ENCODE measurements at regions not wholly inside any gene's neighbourhood (a gene's known extent, or its start where the extent isn't known, plus 50 kb on each side); places are given as distances from the start of the nearest gene placed in this dataset.
"Not testable (repeated sequence)": the region's sequence is repeated elsewhere in the genome, so short reads cannot be mapped to it uniquely, and the experiment has no call there.

DNA sequence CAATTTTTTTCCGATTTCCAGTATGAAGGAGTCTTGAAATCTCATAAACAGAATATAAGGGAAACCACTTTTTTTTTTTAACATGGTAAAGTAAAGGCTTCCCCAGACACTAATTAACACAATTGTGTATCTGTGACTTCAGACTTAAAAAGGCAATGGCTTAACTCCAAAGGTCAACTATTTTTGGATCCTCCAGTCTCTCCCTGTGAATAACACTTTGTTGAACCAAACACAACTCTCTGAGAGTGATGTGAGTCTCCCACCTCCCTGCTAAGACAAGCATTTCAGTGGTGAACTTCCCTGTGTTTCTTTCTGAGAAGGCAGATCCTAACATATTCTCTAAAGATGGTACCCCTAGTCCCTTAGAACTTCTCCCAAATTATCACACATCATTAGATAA is 219.6 kb upstream of the RBBP8 start:
- no peaks in the 10 kb centered on the region for H3K36me3 Mint-ChIP-seq (ENCODE audit: low read depth)
- H3K9me3 Mint-ChIP-seq, result no peaks in the 10 kb centered on the region
- peaks cover 2% of the 10 kb centered on the region for H3K27me3 Mint-ChIP-seq (ENCODE audit: low read depth)
- intact Hi-C loops (cut with micrococcal nuclease), result no loop called here
- no peaks in the 10 kb centered on the region for H3K4me1 Mint-ChIP-seq (ENCODE audit: low read depth)
- no peak overlapping the region for H3K27ac Mint-ChIP-seq
- H3K4me3 Mint-ChIP-seq (ENCODE audit: low read depth), result no peak overlapping the region
- DNase-seq (ENCODE audit: low spot score), result no peak

DNA sequence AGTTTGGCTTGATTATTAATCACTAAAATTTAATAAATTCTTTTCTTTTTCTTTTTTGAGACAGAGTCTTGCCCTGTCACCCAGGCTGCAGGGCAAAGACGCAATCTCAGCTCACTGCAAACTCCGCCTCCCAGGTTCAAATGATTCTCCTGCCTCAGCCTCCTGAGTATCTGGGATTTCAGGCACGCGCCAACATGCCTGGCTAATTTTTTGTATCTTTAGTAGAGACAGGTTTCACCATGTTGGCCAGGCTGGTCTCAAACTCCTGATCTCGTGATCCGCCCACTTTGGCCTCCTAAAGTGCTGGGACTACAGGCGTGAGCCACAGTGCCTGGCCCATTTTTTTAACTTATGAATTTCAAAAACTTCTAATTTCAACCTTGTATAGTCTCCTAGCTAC is 215.6 kb upstream of the RBBP8 start:
- H3K27me3 Mint-ChIP-seq (ENCODE audit: low read depth); DNase-seq (ENCODE audit: low spot score); H3K4me3 Mint-ChIP-seq (ENCODE audit: low read depth); H3K36me3 Mint-ChIP-seq (ENCODE audit: low read depth); H3K27ac Mint-ChIP-seq; H3K4me1 Mint-ChIP-seq (ENCODE audit: low read depth); H3K9me3 Mint-ChIP-seq; intact Hi-C loops (cut with micrococcal nuclease): not testable (repeated sequence)

DNA sequence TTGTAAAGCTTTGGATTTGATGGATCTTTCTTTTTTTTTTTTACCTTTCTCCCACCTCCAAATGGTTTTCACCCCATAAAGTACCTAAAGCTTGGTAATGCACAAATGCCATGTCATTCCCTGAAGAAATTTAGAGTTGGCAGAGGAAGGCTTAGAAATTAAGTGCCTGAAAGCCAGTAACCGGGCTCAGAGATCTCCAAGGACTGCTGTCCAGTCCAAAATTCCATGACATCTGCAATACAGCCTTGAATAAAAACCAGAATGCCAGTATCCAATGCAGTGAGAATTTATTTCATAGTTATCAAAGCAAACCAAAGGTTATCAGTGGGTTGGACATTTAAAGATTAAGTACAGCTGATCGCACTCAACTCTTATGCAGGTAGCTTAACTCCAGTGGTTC is 209.9 kb upstream of the RBBP8 start:
- DNase-seq (ENCODE audit: low spot score), result no peak
- H3K36me3 Mint-ChIP-seq (ENCODE audit: low read depth), result no peaks in the 10 kb centered on the region
- no peak overlapping the region for H3K27ac Mint-ChIP-seq
- no peaks in the 10 kb centered on the region for H3K9me3 Mint-ChIP-seq
- no peaks in the 10 kb centered on the region for H3K27me3 Mint-ChIP-seq (ENCODE audit: low read depth)
- intact Hi-C loops (cut with micrococcal nuclease), result no loop called here
- no peaks in the 10 kb centered on the region for H3K4me1 Mint-ChIP-seq (ENCODE audit: low read depth)
- H3K4me3 Mint-ChIP-seq (ENCODE audit: low read depth), result no peak overlapping the region

DNA sequence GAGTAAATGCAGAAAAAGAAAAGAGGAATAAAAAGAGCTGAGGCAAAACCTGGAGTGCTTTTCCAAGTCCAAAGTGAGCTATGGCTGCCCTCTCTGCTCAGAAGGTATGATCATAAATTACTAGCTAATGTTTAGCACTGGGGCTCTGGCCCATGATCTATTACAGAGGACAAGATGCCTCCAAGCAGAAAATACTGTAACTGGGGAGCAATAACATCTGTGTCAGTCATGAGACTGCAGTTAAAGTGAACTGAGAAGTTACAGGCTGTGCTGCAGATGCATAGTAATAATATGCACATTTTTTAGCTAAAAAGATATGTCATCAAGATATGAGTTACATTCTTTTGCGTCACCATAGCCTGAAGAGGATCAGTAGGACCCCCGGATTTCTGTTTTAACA is 209.4 kb upstream of the RBBP8 start:
- no peak overlapping the region for H3K4me3 Mint-ChIP-seq (ENCODE audit: low read depth)
- no peaks in the 10 kb centered on the region for H3K4me1 Mint-ChIP-seq (ENCODE audit: low read depth)
- H3K9me3 Mint-ChIP-seq, result no peaks in the 10 kb centered on the region
- H3K27ac Mint-ChIP-seq, result no peak overlapping the region
- intact Hi-C loops (cut with micrococcal nuclease), result no loop called here
- H3K27me3 Mint-ChIP-seq (ENCODE audit: low read depth), result no peaks in the 10 kb centered on the region
- no peaks in the 10 kb centered on the region for H3K36me3 Mint-ChIP-seq (ENCODE audit: low read depth)
- DNase-seq (ENCODE audit: low spot score), result no peak

DNA sequence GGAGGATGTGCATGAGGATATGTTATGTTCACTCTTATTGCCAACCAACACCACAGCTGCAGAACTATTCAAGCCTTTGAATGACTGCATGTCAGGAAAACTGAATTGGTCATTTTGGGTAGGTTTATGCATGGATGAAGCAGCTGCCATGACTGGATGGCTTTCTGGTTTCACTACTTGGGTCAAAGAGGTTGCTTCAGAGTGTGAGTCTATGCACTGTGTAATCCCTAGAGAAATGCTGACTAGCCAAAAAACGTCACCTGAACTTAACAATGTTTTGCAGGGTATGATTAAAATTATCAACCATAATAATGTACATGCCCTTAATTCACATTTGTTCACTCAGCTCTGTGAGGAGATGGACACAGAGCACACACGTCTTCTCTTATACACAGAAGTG is 206.7 kb upstream of the RBBP8 start:
- H3K4me1 Mint-ChIP-seq (ENCODE audit: low read depth), result no peaks in the 10 kb centered on the region
- no peaks in the 10 kb centered on the region for H3K9me3 Mint-ChIP-seq
- no peaks in the 10 kb centered on the region for H3K27me3 Mint-ChIP-seq (ENCODE audit: low read depth)
- no peak for DNase-seq (ENCODE audit: low spot score)
- H3K27ac Mint-ChIP-seq, result no peak overlapping the region
- no peak overlapping the region for H3K4me3 Mint-ChIP-seq (ENCODE audit: low read depth)
- no peaks in the 10 kb centered on the region for H3K36me3 Mint-ChIP-seq (ENCODE audit: low read depth)
- intact Hi-C loops (cut with micrococcal nuclease), result no loop called here

DNA sequence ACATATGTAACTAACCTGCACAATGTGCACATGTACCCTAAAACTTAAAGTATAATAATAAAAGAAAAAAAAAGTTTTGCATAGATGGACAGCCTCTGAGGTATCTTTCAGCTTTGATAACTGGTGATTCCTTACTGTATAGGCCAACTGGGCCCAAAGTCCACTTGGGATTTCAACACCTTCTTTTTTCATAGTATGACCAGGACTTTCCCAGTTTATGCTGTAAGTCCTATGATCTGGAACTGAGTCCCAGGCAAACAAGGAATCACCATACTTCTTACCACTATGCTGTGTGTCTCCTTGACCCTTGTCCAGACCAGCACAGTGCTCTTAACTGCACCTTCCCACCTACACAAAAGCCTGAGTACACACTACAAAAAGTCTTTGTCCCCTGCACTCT is 205.1 kb upstream of the RBBP8 start:
- no peaks in the 10 kb centered on the region for H3K4me1 Mint-ChIP-seq (ENCODE audit: low read depth)
- no peaks in the 10 kb centered on the region for H3K36me3 Mint-ChIP-seq (ENCODE audit: low read depth)
- H3K9me3 Mint-ChIP-seq, result no peaks in the 10 kb centered on the region
- no peak for DNase-seq (ENCODE audit: low spot score)
- no peak overlapping the region for H3K4me3 Mint-ChIP-seq (ENCODE audit: low read depth)
- H3K27me3 Mint-ChIP-seq (ENCODE audit: low read depth), result peaks cover 4% of the 10 kb centered on the region
- no peak overlapping the region for H3K27ac Mint-ChIP-seq
- intact Hi-C loops (cut with micrococcal nuclease), result no loop called here

DNA sequence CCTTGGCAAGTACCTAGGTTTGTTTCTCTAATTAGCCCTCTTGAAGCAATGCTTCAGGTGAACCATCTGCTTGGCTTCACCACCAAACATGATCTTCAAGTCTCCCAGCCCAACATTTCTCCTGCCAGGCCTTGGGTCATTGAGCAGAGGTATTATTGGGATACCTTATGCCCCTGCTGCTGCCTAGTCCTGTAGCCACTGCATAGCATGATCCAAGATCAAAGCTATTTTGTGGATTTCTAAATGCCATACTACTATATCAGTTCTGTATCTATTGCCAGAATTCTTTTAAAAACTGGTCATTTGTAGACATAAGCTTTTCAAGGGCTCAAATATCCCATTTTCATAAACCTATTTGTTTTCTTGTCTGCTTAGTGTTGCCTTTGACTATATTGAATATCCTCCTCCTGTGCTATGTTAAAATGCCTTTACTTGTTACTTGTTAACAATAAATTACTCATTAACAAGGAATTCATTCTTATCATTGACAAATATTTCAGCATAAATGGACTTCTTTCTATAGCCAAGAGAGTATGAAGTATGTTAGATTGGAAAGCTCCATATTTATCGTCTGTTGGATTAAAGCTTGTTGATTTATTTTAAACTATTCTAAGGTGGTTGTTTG is 204.5 kb upstream of the RBBP8 start:
- Mint-ChIP-seq H3K27me3 (ENCODE audit: low read depth) (peaks cover 10% of the 10 kb centered on the region), H3K9me3 (no peaks in the 10 kb centered on the region), H3K4me1 (ENCODE audit: low read depth) (no peaks in the 10 kb centered on the region), H3K27ac (no peak overlapping the region), H3K36me3 (ENCODE audit: low read depth) (no peaks in the 10 kb centered on the region), H3K4me3 (ENCODE audit: low read depth) (no peak overlapping the region)
- no peak for DNase-seq (ENCODE audit: low spot score)
- intact Hi-C loops (cut with micrococcal nuclease), result no loop called here

DNA sequence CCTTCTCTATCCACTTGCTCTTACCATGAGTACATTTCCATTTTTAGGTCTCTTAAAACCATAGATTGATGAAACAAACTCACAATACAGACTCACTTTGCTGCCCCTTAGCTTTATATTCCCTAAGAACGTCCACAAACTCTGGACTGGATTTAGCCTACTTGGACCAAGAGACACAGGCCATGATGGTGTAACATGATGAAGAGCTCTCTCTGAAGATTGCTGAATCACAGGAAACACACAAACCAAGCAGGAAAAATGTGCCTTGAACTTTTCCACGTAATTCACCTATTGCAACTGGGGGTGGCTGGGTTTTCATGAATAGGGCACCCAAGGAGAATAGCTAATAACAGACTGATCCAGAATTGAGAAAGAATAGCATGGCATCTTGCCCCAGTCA is 201.7 kb upstream of the RBBP8 start:
- Mint-ChIP-seq H3K4me3 (ENCODE audit: low read depth) (no peak overlapping the region), H3K4me1 (ENCODE audit: low read depth) (no peaks in the 10 kb centered on the region), H3K27ac (no peak overlapping the region)

DNA sequence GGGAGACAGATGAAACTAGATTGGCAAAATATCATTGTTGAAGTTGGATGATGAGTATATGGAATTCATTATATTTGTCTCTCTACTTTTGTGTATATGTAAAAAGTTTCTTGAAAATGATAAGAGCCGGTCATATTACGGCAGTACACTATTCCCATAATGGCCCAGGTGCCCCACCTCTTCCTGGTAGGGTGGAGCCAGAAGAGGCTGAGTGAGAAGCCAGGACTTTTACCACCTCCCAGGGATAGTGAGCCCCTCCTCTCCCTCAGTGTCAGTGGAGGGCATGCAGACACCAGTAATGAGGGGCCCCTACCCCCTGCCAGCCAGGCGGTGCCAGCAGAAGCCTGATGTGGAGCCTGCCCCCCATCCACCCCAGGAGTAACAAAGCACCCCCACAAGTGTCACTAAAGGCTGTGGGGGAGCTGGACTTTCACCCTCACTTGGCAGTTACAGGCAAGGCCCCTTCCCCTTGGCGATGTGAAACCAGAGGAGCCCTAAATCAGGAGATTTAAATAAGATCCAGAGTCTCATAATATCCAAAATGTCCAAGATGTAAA is 198.9 kb upstream of the RBBP8 start:
- no peak overlapping the region for H3K4me3 Mint-ChIP-seq (ENCODE audit: low read depth)
- H3K4me1 Mint-ChIP-seq (ENCODE audit: low read depth), result peaks cover 2% of the 10 kb centered on the region
- no peaks in the 10 kb centered on the region for H3K36me3 Mint-ChIP-seq (ENCODE audit: low read depth)
- intact Hi-C loops (cut with micrococcal nuclease), result no loop called here
- no peak for DNase-seq (ENCODE audit: low spot score)
- no peak overlapping the region for H3K27ac Mint-ChIP-seq
- no peaks in the 10 kb centered on the region for H3K9me3 Mint-ChIP-seq
- H3K27me3 Mint-ChIP-seq (ENCODE audit: low read depth), result peaks cover 10% of the 10 kb centered on the region

More for the DNA sequence above, 201.7 kb upstream of the RBBP8 start:
- DNase-seq (ENCODE audit: low spot score), result no peak
- no peaks in the 10 kb centered on the region for H3K9me3 Mint-ChIP-seq
- H3K36me3 Mint-ChIP-seq (ENCODE audit: low read depth), result no peaks in the 10 kb centered on the region
- H3K27me3 Mint-ChIP-seq (ENCODE audit: low read depth), result peaks cover 10% of the 10 kb centered on the region
- intact Hi-C loops (cut with micrococcal nuclease), result no loop called here

DNA sequence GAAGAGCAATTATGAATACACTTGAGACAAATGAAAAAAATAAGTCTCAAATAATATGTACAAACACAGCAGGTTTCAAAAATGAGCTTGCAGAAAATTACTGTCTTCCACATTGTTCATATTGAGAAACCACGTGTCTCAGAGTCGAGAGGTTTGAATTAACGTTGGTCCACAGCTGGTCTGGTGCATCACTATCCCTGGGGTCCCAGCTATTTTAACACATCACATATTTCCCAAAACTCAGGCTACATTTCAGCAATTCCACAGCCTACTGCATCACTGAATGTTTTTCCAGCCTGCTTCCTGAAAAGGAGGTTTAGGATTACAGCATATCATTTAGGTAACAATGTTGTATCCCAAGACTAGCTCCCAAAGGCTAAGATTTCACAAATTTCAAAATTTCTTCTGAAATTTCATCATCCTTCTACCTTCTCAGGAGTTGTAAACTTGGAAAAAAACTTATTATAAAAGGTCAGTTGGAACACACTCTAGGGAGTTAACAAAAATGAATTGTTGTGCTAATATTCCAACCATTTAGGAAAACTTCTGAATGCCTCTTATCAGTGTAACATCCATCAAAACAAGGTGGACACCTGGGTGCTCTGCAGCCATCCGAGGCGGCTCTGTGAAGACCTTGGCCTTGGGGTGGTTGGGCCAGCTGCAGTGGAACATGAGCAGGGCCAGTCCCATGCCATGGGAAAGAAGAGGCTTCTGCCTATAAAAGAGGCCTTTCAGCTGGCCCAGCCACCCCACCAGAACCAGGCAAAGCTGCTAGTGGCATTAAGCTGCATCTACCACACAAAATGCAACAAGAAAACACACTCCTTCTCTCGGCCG is 198.1 kb upstream of the RBBP8 start:
- Mint-ChIP-seq H3K9me3 (peaks cover 4% of the 10 kb centered on the region), H3K27ac (no peak overlapping the region), H3K4me1 (ENCODE audit: low read depth) (peaks cover 8% of the 10 kb centered on the region), H3K36me3 (ENCODE audit: low read depth) (no peaks in the 10 kb centered on the region), H3K27me3 (ENCODE audit: low read depth) (peaks cover 10% of the 10 kb centered on the region), H3K4me3 (ENCODE audit: low read depth) (no peak overlapping the region)
- intact Hi-C loops (cut with micrococcal nuclease), result no loop called here
- DNase-seq (ENCODE audit: low spot score), result no peak

DNA sequence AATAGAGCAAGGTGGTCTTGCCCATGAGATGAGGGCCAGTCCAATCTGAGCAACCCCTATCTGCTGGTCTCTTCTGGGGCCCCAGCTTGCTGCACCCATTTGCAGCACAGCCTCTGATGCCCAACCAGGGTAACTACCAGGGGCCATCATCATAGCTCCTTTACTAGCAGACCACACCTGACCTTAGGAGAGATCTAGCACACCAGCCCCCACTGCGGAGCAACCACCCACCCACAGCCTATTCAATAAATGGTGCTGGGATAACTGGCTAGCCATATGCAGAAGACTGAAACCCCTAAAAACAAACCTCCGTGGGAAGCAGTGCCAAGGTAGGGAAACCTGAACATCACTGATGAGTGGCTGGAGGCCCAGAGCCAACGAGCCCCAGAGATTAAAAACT is 196.1 kb upstream of the RBBP8 start:
- peaks cover 10% of the 10 kb centered on the region for H3K27me3 Mint-ChIP-seq (ENCODE audit: low read depth)
- peaks cover 16% of the 10 kb centered on the region for H3K4me1 Mint-ChIP-seq (ENCODE audit: low read depth)
- no peak for DNase-seq (ENCODE audit: low spot score)
- no peaks in the 10 kb centered on the region for H3K36me3 Mint-ChIP-seq (ENCODE audit: low read depth)
- H3K27ac Mint-ChIP-seq, result no peak overlapping the region
- intact Hi-C loops (cut with micrococcal nuclease), result no loop called here
- no peak overlapping the region for H3K4me3 Mint-ChIP-seq (ENCODE audit: low read depth)
- peaks cover 5% of the 10 kb centered on the region for H3K9me3 Mint-ChIP-seq

DNA sequence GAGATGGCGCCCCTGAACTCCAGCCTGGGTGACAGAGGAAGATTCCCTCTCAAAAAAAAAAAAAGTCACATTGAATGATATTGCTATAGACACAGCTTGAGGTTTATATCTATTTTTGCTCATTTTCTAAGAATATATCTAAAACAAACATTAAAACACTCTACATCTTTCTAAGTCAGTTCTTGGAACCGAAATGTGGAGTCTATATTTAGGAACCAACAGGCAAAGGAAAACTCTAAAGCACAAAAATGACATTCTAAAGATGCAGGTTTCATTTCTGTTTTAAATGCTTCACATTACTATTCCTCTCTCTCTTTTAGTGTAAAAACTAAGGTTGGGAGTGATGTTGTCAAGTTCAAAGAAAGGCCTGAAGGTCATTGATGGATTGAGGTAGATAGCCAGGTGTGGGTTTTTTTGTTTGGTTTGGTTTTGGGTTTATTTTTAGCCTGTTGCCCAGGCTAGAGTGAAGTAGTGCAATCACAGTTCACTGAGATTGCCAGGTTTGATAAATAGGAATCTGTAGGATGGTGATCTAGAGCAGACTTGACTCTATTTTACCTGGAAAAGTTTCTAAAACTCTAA is 194.0 kb upstream of the RBBP8 start:
- Mint-ChIP-seq H3K4me1 (ENCODE audit: low read depth) (peaks cover 16% of the 10 kb centered on the region), H3K27ac (no peak overlapping the region), H3K27me3 (ENCODE audit: low read depth) (no peaks in the 10 kb centered on the region), H3K4me3 (ENCODE audit: low read depth) (no peak overlapping the region), H3K9me3 (peaks cover 18% of the 10 kb centered on the region), H3K36me3 (ENCODE audit: low read depth) (no peaks in the 10 kb centered on the region)
- intact Hi-C loops (cut with micrococcal nuclease), result no loop called here
- DNase-seq (ENCODE audit: low spot score), result no peak

DNA sequence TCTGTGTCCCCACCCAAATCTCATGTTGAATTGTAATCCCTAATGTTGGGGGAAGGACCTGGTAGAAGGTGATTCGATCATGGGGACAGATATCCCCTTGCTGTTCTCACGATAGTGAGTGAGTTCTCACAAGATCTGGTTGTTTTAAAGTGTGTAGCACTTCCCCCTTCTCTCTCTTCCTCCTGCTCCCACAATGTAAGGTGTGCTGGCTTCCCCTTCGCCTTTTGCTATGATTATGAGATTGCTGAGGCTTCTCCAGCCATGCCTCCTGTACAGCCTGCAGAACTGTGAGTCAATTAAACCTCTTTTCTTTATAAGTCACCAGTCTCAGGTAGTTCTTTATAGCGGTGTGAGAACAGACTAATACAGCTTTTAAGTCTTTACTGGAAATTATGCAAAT is 193.3 kb upstream of the RBBP8 start:
- H3K27ac Mint-ChIP-seq, result peak overlapping the region; percentile 30
- H3K27me3 Mint-ChIP-seq (ENCODE audit: low read depth), result no peaks in the 10 kb centered on the region
- peaks cover 16% of the 10 kb centered on the region for H3K4me1 Mint-ChIP-seq (ENCODE audit: low read depth)
- intact Hi-C loops (cut with micrococcal nuclease), result no loop called here
- H3K4me3 Mint-ChIP-seq (ENCODE audit: low read depth), result no peak overlapping the region
- peaks cover 18% of the 10 kb centered on the region for H3K9me3 Mint-ChIP-seq
- H3K36me3 Mint-ChIP-seq (ENCODE audit: low read depth), result no peaks in the 10 kb centered on the region
- no peak for DNase-seq (ENCODE audit: low spot score)

Data from activated T-helper 2 cell treated with anti-CD3 and anti-CD28 coated beads, Interferon-gamma antibody, Interleukin-2, Interleukin-4, amounts not matched to agents 10 μg/mL and 5 μg/mL and 100 μg/mL, durations not matched to agents 14 hours and 24 hours and 36 hours (primary cell).